Ishikawa (cell line): ENCODE measurements at regions not wholly inside any gene's neighbourhood (a gene's known extent, or its start where the extent isn't known, plus 50 kb on each side); places are given as distances from the start of the nearest gene placed in this dataset.

Experiments
- CREB1 ChIP-seq: IDR thresholded peaks from 2 replicates; pipeline ENCODE4 v1.6.1; 2012; ENCODE audit warnings: low read depth
- EGR1 ChIP-seq: IDR thresholded peaks from 2 replicates; pipeline ENCODE4 v1.6.1; 2012
- EP300 ChIP-seq: IDR thresholded peaks from 2 replicates; pipeline ENCODE4 v1.6.1; 2012; ENCODE audit warnings: borderline replicate concordance
- RAD21 ChIP-seq: IDR thresholded peaks from 2 replicates; pipeline ENCODE4 v1.6.1; 2012; ENCODE audit warnings: low read depth
- REST ChIP-seq: IDR thresholded peaks from 2 replicates; pipeline ENCODE4 v1.6.1; 2012; ENCODE audit warnings: low read depth, mild to moderate bottlenecking
- TAF1 ChIP-seq: IDR thresholded peaks from 2 replicates; pipeline ENCODE4 v1.6.1; 2012; ENCODE audit warnings: low read depth, mild to moderate bottlenecking
- YY1 ChIP-seq: IDR thresholded peaks from 2 replicates; pipeline ENCODE4 v1.6.1; 2012; ENCODE audit warnings: low read depth
- ZBTB7A ChIP-seq: IDR thresholded peaks from 2 replicates; pipeline ENCODE4 v1.6.1; 2012; ENCODE audit warnings: low read depth
- TF ChIP-seq, protein P1 (sequence below): IDR thresholded peaks from 2 replicates; pipeline ENCODE4 v1.6.1; 2012

DNA sequence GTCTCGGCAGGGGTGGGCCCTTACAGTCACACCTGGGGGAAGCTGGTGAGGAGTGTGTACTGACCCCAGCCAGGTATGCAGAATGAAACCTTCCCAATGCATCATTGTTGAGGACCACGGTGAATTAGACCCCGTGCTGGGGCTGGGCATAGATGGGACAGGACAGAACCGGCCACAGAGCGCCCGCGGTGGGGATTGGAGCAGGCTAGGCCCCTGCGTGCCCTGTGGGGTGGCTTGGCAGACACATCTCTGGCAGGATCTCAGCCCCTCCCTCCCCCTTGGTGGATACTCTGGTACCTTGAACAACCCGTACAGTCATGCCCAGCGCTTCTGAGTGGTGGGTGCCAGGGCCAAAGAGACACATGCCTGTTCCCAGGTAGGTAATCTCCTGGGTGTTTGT is 200.6 kb downstream of the TEX29 start:
- no peak for TF ChIP-seq EGR1
- TF ChIP-seq CREB1, result no peak
- no peak for TF ChIP-seq EP300
- no peak for TF ChIP-seq RAD21
- no peak for TF ChIP-seq ZBTB7A
- TF ChIP-seq, protein P1, sequence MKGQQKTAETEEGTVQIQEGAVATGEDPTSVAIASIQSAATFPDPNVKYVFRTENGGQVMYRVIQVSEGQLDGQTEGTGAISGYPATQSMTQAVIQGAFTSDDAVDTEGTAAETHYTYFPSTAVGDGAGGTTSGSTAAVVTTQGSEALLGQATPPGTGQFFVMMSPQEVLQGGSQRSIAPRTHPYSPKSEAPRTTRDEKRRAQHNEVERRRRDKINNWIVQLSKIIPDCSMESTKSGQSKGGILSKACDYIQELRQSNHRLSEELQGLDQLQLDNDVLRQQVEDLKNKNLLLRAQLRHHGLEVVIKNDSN, result no peak
- TF ChIP-seq TAF1, result no peak
- no peak for TF ChIP-seq REST
- no peak for TF ChIP-seq YY1
